A673 (cell line): ENCODE measurements at regions not wholly inside any gene's neighbourhood (a gene's known extent, or its start where the extent isn't known, plus 50 kb on each side); places are given as distances from the start of the nearest gene placed in this dataset.

Experiments used
- BruUV-seq: library from RNA; stranded (reverse); fragments of 400-500 nt; replicated peaks from 2 replicates; lab custom pipeline; 2021; lab: Mats Ljungman, UMichigan
- CTCF ChIA-PET: fragments of 300-600 bp; sonication (Branson Sonifier 250); formaldehyde crosslinking; loops from one replicate; lab custom pipeline; 2022; ENCODE audit warnings: antibody characterized with exemption; lab: Charles Lee
- POLR2A ChIA-PET: fragments of 300-600 bp; sonication (Branson Sonifier 250); formaldehyde crosslinking; loops from one replicate; lab custom pipeline; 2022; ENCODE audit warnings: antibody characterized with exemption; ENCODE audit not compliant: low non-redundant PET; lab: Charles Lee
- DNase-seq: peaks from one replicate; pipeline ENCODE4 v3.0.0-alpha.2; 2015; ENCODE audit warnings: low spot score
- H3K27ac ChIP-seq: fragments of 200-600 bp; sonication (generic); 2 replicates; pipeline ENCODE4 v1.5.1; 2016; ENCODE audit warnings: mixed run types, low read depth, mild to moderate bottlenecking, mixed read lengths, antibody characterized with exemption, low read length; ENCODE audit not compliant: poor library complexity, severe bottlenecking
- H3K27me3 ChIP-seq: fragments of 200-600 bp; sonication (generic); replicated peaks from 2 replicates; pipeline ENCODE4 v1.6.1; 2017; ENCODE audit warnings: mixed run types, low read depth, mild to moderate bottlenecking, mixed read lengths, antibody characterized with exemption, low read length; ENCODE audit not compliant: insufficient read depth, poor library complexity
- H3K36me3 ChIP-seq: fragments of 200-600 bp; sonication (generic); 2 replicates; pipeline ENCODE4 v1.6.1; 2016; ENCODE audit warnings: mixed run types, mild to moderate bottlenecking, mixed read lengths, antibody characterized with exemption, low read length; ENCODE audit not compliant: insufficient read depth, poor library complexity, severe bottlenecking
- H3K4me1 ChIP-seq: fragments of 200-600 bp; sonication (generic); 2 replicates; pipeline ENCODE4 v1.6.1; 2017; ENCODE audit warnings: mixed run types, mild to moderate bottlenecking, mixed read lengths, antibody characterized with exemption, low read length; ENCODE audit not compliant: insufficient read depth, poor library complexity, severe bottlenecking
- H3K4me3 ChIP-seq: fragments of 200-600 bp; sonication (generic); 2 replicates; pipeline ENCODE4 v1.5.1; 2016; ENCODE audit warnings: low read depth, mixed run types, mild to moderate bottlenecking, mixed read lengths, low read length; ENCODE audit not compliant: poor library complexity, severe bottlenecking
- H3K9me3 ChIP-seq: fragments of 200-600 bp; sonication (generic); 2 replicates; pipeline ENCODE4 v1.6.1; 2016; ENCODE audit warnings: mixed run types, low read depth, mild to moderate bottlenecking, mixed read lengths, antibody characterized with exemption, low read length; ENCODE audit not compliant: poor library complexity, severe bottlenecking
- CTCF ChIP-seq: fragments of 300-800, 200-600 bp; sonication (generic); conservative IDR thresholded peaks from 2 replicates; pipeline ENCODE4 v1.5.1; 2017; ENCODE audit warnings: low read depth, mild to moderate bottlenecking, antibody characterized with exemption, low read length, moderate library complexity, mixed read lengths
- EZH2 ChIP-seq: fragments of 200-600 bp; sonication (generic); IDR thresholded peaks from 2 replicates; pipeline ENCODE4 v1.6.1; 2017; ENCODE audit warnings: borderline replicate concordance, low read depth, mild to moderate bottlenecking, mixed read lengths, antibody characterized with exemption, low read length; ENCODE audit not compliant: poor library complexity, severe bottlenecking
- intact Hi-C: fragments of 100-400 bp; cut with micrococcal nuclease; formaldehyde crosslinking; loops from one replicate; pipeline ENCODE4 v1.10.0; 2022; ENCODE audit not compliant: unreplicated experiment

- no TSS peak for BruUV-seq
- H3K4me3 ChIP-seq = no peak overlapping the region
- H3K27me3 ChIP-seq = no peaks in the 10 kb centered on the region
- TF ChIP-seq CTCF (no peak), EZH2 (no peak)
- H3K36me3 ChIP-seq = no peaks in the 10 kb centered on the region
- peaks cover 2% of the 10 kb centered on the region for H3K4me1 ChIP-seq
- DNase-seq = no peak
- H3K9me3 ChIP-seq = no peaks in the 10 kb centered on the region
- ChIA-PET CTCF (no interaction called here), POLR2A (interaction anchor here (0.6 kb wide), 1 partner anchor 52 kb away, joined by 6 read pairs; no protein-coding TSS in a partner anchor)
- intact Hi-C loops = loop anchor here (5.0 kb wide), 1 partner anchor 275 kb away; no protein-coding TSS in a partner anchor
- H3K27ac ChIP-seq = no peak overlapping the region
Measured at GRCh38 chr5:88396751-88397281, 128.2 kb upstream of the TMEM161B start.

GRCh38 chr5:88396000-88396535 lies 127.4 kb upstream of the TMEM161B start:
- no TSS peak for BruUV-seq

GRCh38 chr5:88395264-88395663 lies 126.6 kb upstream of the TMEM161B start:
- no peak overlapping the region for H3K4me3 ChIP-seq
- no peaks in the 10 kb centered on the region for H3K36me3 ChIP-seq
- intact Hi-C loops = loop anchor here (5.0 kb wide), 1 partner anchor 277 kb away; no protein-coding TSS in a partner anchor
- no peak for DNase-seq
- H3K9me3 ChIP-seq = no peaks in the 10 kb centered on the region
- ChIA-PET POLR2A (interaction anchor here (0.5 kb wide), 1 partner anchor 280 kb away, joined by 3 read pairs; no protein-coding TSS in a partner anchor), CTCF (no interaction called here)
- H3K27me3 ChIP-seq = no peaks in the 10 kb centered on the region
- no peak overlapping the region for H3K27ac ChIP-seq
- no TSS peak for BruUV-seq
- peaks cover 11% of the 10 kb centered on the region for H3K4me1 ChIP-seq
- TF ChIP-seq EZH2 (no peak), CTCF (no peak)

More at GRCh38 chr5:88396000-88396535, 127.4 kb upstream of the TMEM161B start:
- intact Hi-C loops = loop anchor here (5.0 kb wide), 1 partner anchor 276 kb away; no protein-coding TSS in a partner anchor
- Histone ChIP-seq H3K27ac (no peak overlapping the region), H3K4me1 (peaks cover 8% of the 10 kb centered on the region), H3K4me3 (no peak overlapping the region), H3K27me3 (no peaks in the 10 kb centered on the region), H3K36me3 (no peaks in the 10 kb centered on the region), H3K9me3 (no peaks in the 10 kb centered on the region)
- TF ChIP-seq EZH2 = no peak
- no peak for TF ChIP-seq CTCF
- ChIA-PET POLR2A (interaction anchor here (0.5 kb wide), 1 partner anchor 280 kb away, joined by 3 read pairs; no protein-coding TSS in a partner anchor), CTCF (no interaction called here)
- DNase-seq = no peak
